GM12864 (cell line): ENCODE measurements at regions not wholly inside any gene's neighbourhood (a gene's known extent, or its start where the extent isn't known, plus 50 kb on each side); places are given as distances from the start of the nearest gene placed in this dataset.
A peak's percentile ranks its signal among the peaks of the same experiment; 100 is the strongest.

Source experiments
- DNase-seq: peaks from one replicate; pipeline ENCODE4 v3.0.0-alpha.2; 2011; ENCODE audit warnings: low read depth
- H3K4me3 ChIP-seq: 2 replicates; pipeline ENCODE4 v1.5.1; 2011; ENCODE audit warnings: mild to moderate bottlenecking, low read depth, low read length, control low read depth
- CTCF ChIP-seq: IDR thresholded peaks from 2 replicates; pipeline ENCODE4 v1.5.1; 2011; ENCODE audit warnings: low read depth, mild to moderate bottlenecking, moderate library complexity, low read length, control low read depth, inconsistent platforms; ENCODE audit errors: missing control alignments

- H3K4me3 ChIP-seq = no peak overlapping the region
- DNase-seq = no peak
- TF ChIP-seq CTCF = no peak
Measured at GRCh38 chr15:69664572-69665571, 212.3 kb downstream of the RPLP1 start.

- TF ChIP-seq CTCF = no peak
- DNase-seq = no peak
- H3K4me3 ChIP-seq = no peak overlapping the region
Measured at GRCh38 chr15:69665641-69666111, 213.1 kb downstream of the RPLP1 start.

GRCh38 chr15:69666441-69666882, 213.8 kb downstream of the RPLP1 start:
- peak; percentile 70 for DNase-seq
- H3K4me3 ChIP-seq = no peak overlapping the region
- no peak for TF ChIP-seq CTCF

- H3K4me3 ChIP-seq = no peak overlapping the region
- TF ChIP-seq CTCF = no peak
- peak; percentile 85 for DNase-seq
Measured at GRCh38 chr15:69666921-69667811, 214.5 kb downstream of the RPLP1 start.

GRCh38 chr15:69668039-69668705, 215.6 kb downstream of the RPLP1 start:
- H3K4me3 ChIP-seq = no peak overlapping the region
- no peak for DNase-seq
- no peak for TF ChIP-seq CTCF

GRCh38 chr15:69668963-69669362, 216.3 kb downstream of the RPLP1 start:
- no peak overlapping the region for H3K4me3 ChIP-seq
- peak; percentile 55 for DNase-seq
- TF ChIP-seq CTCF = no peak
